ENCODE measurements at regions not wholly inside any gene's neighbourhood (a gene's known extent, or its start where the extent isn't known, plus 50 kb on each side); places are given as distances from the start of the nearest gene placed in this dataset.

GRCh38 chr6:98274691-98275090 lies 559.7 kb upstream of the POU3F2 start:
- in situ Hi-C loops (cut with MboI; ENCODE audit: low sequenced_read_pairs), result no loop called here

DNA sequence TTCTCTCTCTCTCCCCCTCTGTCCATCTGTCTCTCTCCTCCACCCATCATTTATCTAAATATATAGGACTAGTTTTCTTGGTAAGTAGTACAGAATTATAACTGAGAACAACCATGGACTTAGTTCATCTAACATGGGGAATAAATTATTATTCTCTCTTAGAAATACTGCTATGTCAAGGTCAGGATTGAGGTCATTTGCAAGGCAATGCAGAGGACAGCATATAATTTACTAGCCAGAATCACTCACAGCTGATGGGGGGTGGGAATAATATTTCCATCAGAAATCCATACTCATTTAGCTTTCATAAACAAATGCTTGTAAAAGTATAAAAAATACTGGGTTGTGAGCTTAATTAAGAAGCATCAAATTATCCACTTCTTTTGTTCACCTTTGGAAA lies 553.9 kb upstream of the POU3F2 start:
- in situ Hi-C loops (cut with MboI; ENCODE audit: low sequenced_read_pairs), result no loop called here

DNA sequence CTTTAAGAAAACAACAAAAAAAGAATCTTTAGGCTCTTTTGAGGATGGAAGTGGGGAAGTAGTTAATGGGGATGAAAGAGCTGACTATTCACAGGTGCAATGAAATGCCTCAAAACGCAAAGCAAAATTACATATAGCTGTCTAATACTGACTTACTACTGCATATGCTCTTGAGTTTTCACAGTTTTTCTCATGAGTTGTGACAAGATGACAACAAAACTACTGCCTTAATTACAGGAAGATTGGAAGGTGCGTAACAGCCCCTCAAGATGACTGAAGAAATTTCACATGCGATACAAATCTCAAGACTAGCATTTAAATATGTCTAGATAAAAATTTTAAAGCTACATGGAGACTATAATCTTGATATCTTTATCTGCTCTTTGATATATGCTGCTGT lies 547.8 kb upstream of the POU3F2 start:
- in situ Hi-C loops (cut with MboI; ENCODE audit: low sequenced_read_pairs), result no loop called here

DNA sequence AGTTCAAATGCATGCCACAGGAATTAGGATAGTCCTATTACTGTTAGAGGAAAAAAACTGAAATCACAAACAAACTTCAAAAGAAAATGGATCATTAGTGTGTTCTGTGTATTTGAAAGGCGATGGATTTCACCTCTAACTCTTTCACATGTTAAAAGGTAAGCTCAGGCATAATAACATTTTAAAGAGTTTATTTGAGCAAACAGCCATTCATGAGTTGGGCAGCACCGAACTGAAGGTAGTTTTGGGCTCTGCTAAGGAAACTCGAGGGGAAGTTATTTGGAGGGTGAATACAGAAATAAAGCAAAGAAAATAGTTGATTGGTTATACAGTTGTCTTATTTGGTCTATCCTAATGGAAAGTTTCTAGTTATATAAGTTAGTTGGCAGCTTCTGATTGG lies 546.5 kb upstream of the POU3F2 start:
- in situ Hi-C loops (cut with MboI; ENCODE audit: low sequenced_read_pairs), result no loop called here

- in situ Hi-C loops (cut with MboI; ENCODE audit: low sequenced_read_pairs), result no loop called here
These were observed 541.6 kb upstream of the POU3F2 start for GRCh38 chr6:98292810-98293209.

DNA sequence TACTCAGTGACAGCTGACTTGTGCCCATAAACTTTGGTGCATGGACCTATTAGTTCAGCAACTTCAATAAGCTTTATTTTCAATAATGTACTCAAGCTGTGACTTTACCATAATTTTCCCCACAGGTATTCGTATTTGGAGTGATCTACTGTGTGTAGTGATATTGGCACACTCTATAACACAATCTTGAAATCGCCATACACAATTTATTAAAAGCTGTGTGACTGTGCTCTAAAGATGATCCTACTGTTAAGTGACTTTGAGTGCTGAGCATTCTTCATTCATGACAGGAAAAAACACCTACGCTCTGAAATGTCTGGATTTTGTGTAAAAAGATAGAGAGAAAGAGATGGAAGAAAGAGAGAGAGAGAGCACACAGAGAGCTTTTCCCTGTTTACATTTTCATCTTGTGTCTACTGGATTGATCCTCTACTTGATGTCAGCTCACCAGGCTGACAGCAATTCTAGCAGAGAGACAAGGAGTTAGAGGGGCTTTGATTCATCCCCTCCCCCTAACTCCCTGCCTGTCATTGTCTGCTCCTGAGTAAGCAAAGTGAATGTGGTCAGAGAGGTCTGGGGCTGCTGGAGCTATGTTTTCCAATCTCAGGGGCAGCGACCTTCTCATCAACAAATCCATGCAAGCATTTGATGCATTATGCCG lies 538.7 kb upstream of the POU3F2 start:
- in situ Hi-C loops (cut with MboI; ENCODE audit: low sequenced_read_pairs), result no loop called here

GRCh38 chr6:98308564-98308963 lies 525.8 kb upstream of the POU3F2 start:
- in situ Hi-C loops (cut with MboI; ENCODE audit: low sequenced_read_pairs), result no loop called here

GRCh38 chr6:98310443-98310842 lies 523.9 kb upstream of the POU3F2 start:
- in situ Hi-C loops (cut with MboI; ENCODE audit: low sequenced_read_pairs), result no loop called here

DNA sequence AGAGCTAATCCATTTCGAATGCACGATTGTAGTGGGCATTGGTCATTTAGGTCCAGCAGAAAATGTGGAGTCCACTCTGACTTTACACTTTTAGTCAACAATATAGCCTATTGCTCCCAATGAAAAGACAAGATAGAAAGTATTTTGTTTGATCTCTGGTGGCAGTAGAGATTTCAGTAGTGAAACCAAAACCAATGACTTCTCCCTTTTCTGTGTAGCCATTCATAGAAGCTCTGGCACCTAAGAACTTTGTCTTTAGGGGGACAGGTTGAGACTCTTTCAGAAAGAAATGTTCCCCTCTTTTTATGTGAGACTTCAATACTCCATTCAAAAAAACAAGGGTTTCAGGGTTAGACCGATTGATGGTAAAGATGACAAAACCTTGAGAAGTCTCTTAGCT lies 510.8 kb upstream of the POU3F2 start:
- in situ Hi-C loops (cut with MboI; ENCODE audit: low sequenced_read_pairs), result no loop called here

GRCh38 chr6:98324446-98324845 lies 509.9 kb upstream of the POU3F2 start:
- in situ Hi-C loops (cut with MboI; ENCODE audit: low sequenced_read_pairs), result no loop called here

DNA sequence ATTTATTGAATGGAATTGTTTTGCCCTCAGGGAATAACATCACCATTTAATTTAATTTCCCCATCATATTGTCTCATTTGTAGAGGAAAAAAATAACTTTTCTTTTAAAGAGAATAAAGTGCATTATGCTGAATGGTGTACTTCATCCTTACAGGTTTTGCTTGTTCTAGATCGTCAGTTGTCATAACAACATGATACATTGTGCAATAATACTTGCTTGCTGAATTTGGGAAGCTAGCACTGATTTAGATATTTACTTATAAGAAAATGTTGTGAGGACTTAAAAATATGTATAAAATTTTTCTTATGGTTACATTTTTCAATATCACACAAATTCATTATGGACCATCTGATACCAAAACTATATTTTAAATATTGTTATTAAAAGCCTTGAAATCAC lies 509.0 kb upstream of the POU3F2 start:
- in situ Hi-C loops (cut with MboI; ENCODE audit: low sequenced_read_pairs), result no loop called here

DNA sequence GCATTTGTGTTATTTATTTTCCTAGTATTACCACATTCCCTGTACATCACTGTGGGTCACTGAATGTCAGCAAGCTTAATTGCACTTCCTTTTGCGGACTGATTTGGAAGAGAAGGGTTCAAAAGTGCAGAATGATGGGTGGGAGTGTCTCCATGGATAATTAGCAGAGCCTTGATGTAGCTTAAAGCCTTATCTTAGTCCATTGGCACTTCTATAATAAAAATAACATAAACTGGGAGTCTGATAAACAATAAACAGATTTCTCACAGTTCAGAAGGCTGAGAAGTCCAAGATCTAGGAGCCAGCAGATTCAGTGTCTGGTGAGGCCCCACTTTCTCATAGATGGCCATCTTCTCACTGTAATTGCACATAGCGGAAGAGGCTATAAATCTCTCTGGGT lies 501.1 kb upstream of the POU3F2 start:
- in situ Hi-C loops (cut with MboI; ENCODE audit: low sequenced_read_pairs), result no loop called here

- in situ Hi-C loops (cut with MboI; ENCODE audit: low sequenced_read_pairs), result no loop called here
These were observed 498.8 kb upstream of the POU3F2 start for GRCh38 chr6:98335594-98335993.

DNA sequence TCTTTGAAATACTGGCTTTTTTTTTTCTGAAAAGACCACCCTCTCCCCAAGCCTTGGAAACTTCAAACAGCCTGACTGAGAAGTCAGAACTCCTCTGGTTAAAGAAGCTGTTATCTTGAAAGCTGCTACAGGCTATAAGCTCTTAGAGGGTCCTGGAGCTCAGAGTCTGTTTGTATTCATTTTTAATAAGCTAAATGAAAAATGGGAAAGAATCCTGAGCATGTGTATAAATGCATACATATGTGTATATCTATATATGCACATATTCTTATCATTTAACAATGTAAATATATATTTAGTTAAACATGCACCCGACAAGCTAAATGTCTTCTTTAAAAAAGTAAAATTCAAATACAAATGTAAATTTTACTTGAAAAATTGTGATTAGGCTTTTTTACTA lies 494.9 kb upstream of the POU3F2 start:
- in situ Hi-C loops (cut with MboI; ENCODE audit: low sequenced_read_pairs), result no loop called here

DNA sequence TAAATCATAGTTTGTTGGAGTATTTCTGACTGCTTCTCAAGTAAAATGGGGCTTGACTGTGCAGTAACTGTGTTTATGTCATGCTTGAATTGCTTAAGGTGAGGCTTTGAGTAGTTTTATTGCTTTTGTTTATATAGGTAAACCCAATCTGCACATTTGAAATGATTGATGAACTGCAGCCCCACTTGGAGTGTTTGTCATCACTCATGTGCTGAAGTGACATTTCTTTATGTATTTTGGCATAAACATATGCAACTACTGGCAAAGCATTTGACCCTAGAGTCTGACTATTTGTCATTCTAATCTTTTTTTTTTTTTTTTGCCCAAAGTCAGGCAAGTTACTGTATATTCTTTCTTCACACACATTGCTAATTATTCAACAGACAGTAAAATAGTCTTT lies 491.4 kb upstream of the POU3F2 start:
- in situ Hi-C loops (cut with MboI; ENCODE audit: low sequenced_read_pairs), result no loop called here

DNA sequence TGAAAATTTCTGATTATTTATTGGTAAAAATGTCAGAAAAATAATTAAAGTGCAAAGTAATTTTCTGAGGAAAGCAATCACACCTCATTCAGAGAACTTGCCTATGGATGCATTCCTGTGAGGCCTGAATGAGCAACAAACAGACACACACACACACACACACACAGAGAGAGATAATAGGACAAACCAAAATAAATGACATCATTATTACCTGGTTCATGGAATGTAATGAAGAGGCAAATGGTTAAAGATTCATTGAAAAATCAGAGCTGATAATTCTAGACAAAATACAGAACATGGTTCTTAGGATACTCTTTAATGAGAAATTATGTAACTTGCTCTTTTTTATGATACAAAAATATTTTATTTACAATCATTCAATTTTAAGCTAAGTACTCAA lies 490.6 kb upstream of the POU3F2 start:
- in situ Hi-C loops (cut with MboI; ENCODE audit: low sequenced_read_pairs), result no loop called here

DNA sequence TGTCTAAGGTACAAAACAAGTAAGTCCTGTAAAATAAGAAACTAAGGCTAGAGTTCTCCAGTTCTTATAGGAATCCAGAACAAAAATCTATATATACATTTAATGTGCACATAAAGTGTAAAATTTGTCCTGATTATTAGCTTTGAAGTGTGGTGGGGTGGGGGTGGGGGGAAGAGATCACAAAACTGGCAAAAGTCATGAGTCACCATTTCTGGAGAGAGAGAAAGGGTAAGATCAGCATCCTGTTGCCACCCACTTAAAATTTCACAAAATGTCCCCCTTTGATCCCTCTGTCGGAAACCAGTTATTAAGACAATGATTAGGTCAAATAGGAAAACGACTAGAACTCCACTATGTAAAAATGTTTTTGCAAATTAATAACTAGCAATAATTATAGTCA lies 482.0 kb upstream of the POU3F2 start:
- in situ Hi-C loops (cut with MboI; ENCODE audit: low sequenced_read_pairs), result no loop called here

GRCh38 chr6:98358173-98358572 lies 476.2 kb upstream of the POU3F2 start:
- in situ Hi-C loops (cut with MboI; ENCODE audit: low sequenced_read_pairs), result no loop called here

- in situ Hi-C loops (cut with MboI; ENCODE audit: low sequenced_read_pairs), result no loop called here
These were observed 468.0 kb upstream of the POU3F2 start for GRCh38 chr6:98366371-98366770.

DNA sequence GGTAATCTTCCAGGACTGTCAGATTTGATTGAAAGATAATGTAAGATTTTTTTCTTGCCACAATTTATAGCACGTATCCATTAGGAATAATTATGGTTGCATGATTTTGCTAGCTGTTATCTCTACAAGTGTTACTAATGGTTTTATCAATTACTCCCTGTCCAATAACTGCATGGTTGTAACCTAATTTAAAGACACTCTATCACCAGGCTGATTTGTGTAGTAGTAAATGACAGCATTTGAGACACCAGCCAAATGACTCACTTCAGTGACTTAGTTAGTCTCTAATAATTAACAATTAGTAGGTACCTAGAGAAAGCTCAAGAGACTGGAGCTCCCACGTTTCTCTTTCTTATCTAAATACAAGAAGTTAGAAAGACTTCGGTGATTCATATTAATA lies 453.8 kb upstream of the POU3F2 start:
- in situ Hi-C loops (cut with MboI; ENCODE audit: low sequenced_read_pairs), result no loop called here

GRCh38 chr6:98382246-98382645 lies 452.1 kb upstream of the POU3F2 start:
- in situ Hi-C loops (cut with MboI; ENCODE audit: low sequenced_read_pairs), result no loop called here

DNA sequence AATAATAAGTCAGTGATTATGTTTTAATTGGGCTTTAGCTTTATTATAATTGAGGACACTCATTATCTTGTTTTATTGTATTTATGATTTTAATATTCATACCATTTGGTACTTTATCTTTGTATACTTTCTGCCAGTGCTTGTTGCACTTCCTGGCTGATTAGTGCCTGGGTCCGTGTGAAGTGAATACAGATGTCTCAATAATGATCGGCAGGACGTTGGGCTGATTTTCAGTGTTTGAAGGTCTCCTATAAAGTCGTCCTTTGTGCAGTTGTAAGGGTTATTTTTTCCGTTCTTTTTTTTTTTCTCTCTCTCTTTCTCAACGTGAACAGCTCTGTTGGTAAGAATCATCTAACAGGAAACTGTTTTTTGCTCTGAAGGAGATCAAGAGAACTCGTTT lies 450.0 kb upstream of the POU3F2 start:
- in situ Hi-C loops (cut with MboI; ENCODE audit: low sequenced_read_pairs), result no loop called here

GRCh38 chr6:98384801-98385200 lies 449.6 kb upstream of the POU3F2 start:
- in situ Hi-C loops (cut with MboI; ENCODE audit: low sequenced_read_pairs), result no loop called here
